SJSA1 (cell line): ENCODE measurements at regions not wholly inside any gene's neighbourhood (a gene's known extent, or its start where the extent isn't known, plus 50 kb on each side); places are given as distances from the start of the nearest gene placed in this dataset.
"Not testable (repeated sequence)": the region's sequence is repeated elsewhere in the genome, so short reads cannot be mapped to it uniquely, and the experiment has no call there.

ENCODE experiments used
- DNase-seq, 2 experiments: peaks; one replicate each; pipeline ENCODE4 v3.0.0-alpha.2; 2015 to 2020; ENCODE audit warnings: low spot score in 2 of 2, low read depth in 1 of 2
- H3K27ac ChIP-seq: fragments of 250-450 bp; sonication (Bioruptor Pico); 2 replicates; pipeline ENCODE4 v1.5.1; 2020; ENCODE audit warnings: mild to moderate bottlenecking, moderate library complexity
- H3K27me3 ChIP-seq: fragments of 250-450 bp; sonication (Bioruptor Pico); replicated peaks from 2 replicates; pipeline ENCODE4 v1.5.1; 2020; ENCODE audit warnings: mild to moderate bottlenecking, moderate library complexity
- H3K36me3 ChIP-seq: fragments of 250-450 bp; sonication (Bioruptor Pico); 2 replicates; pipeline ENCODE4 v1.5.1; 2020; ENCODE audit warnings: mild to moderate bottlenecking
- H3K4me1 ChIP-seq: fragments of 250-450 bp; sonication (Bioruptor Pico); replicated peaks from 2 replicates; pipeline ENCODE4 v1.6.1; 2021; ENCODE audit warnings: mild to moderate bottlenecking
- H3K4me3 ChIP-seq: fragments of 250-450 bp; sonication (Bioruptor Pico); 2 replicates; pipeline ENCODE4 v1.5.1; 2020; ENCODE audit warnings: mild to moderate bottlenecking
- H3K9me3 ChIP-seq: fragments of 250-450 bp; sonication (Bioruptor Pico); replicated peaks from 2 replicates; pipeline ENCODE4 v1.5.1; 2020; ENCODE audit warnings: mild to moderate bottlenecking

DNA sequence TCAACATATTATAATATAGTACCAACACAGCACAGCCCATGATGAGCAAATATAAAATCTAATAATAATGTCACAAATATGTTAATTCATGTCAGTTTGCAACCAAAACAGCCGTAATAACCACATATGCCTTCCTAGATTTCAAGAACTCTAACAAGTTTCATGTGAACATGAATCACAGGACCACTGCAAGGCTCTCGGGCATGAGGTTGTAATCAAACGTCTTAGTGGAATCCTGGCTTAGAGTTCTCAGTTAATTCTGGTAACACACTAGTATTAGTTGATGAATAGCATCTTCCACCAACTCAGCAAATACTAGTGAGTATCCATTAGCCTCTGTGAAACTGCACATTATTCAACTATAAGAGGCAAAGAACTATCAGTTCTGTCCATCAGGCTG, 379.3 kb upstream of the TENM3 start:
- Histone ChIP-seq H3K4me1 (no peaks in the 10 kb centered on the region), H3K4me3 (no peak overlapping the region), H3K36me3 (no peaks in the 10 kb centered on the region), H3K9me3 (no peaks in the 10 kb centered on the region), H3K27me3 (0 out of 2 replicates have a peak, but pooled peaks cover 4% of the 10 kb centered on the region), H3K27ac (no peak overlapping the region)
- no peak for DNase-seq

DNA sequence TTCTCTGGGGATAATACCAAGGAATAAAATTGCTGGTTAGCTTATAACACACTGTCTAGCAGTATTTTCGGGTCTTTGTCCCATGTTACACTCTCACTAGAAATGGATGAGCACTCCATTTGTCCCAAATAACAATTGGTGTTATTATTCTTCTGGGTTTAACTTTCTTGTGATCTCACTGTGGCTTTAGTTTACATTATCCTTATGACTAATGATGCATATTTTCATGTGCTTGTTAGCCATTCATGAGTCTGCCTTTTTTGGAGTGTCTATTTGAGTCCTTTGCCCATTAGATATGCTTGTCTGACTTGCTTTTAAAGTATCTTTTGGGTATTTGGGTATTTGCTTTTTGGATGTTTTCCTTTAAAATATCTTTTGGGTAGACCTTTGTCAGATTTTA, 372.9 kb upstream of the TENM3 start:
- DNase-seq = peak in 1 of 2 experiments; percentile 33
- no peaks in the 10 kb centered on the region for H3K27me3 ChIP-seq

DNA sequence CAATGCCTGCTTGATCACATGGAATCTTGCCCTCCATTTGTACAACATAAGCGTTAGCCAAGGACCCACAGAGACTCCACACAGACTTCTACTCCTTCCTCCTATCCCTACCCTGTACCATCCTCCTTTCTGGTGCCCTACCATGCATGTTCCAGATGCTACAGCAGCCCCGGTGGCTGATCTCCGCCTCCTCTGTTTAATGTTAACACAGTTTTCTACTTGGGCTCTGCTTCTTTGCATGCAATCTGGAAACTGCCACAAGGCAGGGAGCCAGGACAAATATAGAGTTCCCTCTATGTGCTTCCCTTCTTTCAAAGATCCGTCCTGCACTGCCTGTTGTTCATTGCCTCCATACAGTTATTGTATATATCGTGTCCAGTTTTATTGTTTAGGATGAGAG, 368.6 kb upstream of the TENM3 start:
- H3K9me3 ChIP-seq = no peaks in the 10 kb centered on the region

More for the DNA sequence above, 372.9 kb upstream of the TENM3 start:
- H3K9me3 ChIP-seq = no peaks in the 10 kb centered on the region
- no peak overlapping the region for H3K27ac ChIP-seq
- H3K4me1 ChIP-seq = no peaks in the 10 kb centered on the region
- no peak overlapping the region for H3K4me3 ChIP-seq
- no peaks in the 10 kb centered on the region for H3K36me3 ChIP-seq

DNA sequence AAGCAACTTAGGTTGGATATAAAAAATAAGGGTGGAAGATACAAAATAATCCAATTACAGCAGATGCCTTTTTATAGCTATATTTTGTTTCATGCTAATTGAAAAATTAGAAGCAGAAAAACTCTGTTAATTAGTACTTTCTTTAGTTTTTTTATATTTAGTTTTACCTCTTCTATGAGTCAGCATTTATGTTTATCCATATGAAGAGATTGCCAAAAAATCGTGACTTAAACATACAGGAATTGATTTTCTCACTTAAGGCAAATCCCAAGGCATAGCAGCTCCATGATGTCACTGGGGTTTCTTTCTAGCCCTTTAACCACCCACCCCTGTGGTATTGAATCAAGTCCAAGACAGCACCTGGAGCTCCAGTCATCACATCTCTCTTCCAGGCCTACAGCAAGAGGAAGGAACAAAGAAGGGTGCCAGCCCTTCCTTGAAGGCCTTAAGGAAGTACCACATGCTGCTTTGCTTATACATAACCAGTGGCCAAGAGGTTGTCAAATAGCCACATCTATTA, 365.8 kb upstream of the TENM3 start:
- Histone ChIP-seq H3K4me3 (no peak overlapping the region), H3K4me1 (no peaks in the 10 kb centered on the region), H3K27ac (no peak overlapping the region), H3K9me3 (no peaks in the 10 kb centered on the region), H3K36me3 (no peaks in the 10 kb centered on the region), H3K27me3 (peaks cover 3% of the 10 kb centered on the region)
- no peak for DNase-seq

More for the DNA sequence above, 368.6 kb upstream of the TENM3 start:
- Histone ChIP-seq H3K4me1 (no peaks in the 10 kb centered on the region), H3K4me3 (no peak overlapping the region), H3K27ac (no peak overlapping the region), H3K36me3 (no peaks in the 10 kb centered on the region), H3K27me3 (no peaks in the 10 kb centered on the region)
- DNase-seq = no peak

DNA sequence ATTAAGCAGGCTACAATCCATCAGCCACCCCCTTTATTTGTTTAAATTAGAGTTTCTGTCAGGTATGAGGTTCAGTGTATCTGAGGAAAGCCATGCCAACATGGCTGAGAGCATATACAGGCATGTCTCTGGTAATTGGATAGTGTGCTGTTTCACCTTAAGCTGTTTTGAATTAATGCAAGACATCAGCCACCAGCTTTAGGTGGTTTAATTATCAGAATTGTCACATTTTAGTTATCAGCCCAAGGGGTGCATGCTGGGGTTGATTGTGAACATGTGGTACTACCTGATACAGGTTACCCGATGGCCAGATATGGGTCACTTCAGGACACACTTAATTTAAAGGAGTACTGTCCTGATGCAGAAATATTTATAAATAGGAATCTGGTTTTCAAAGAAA, 353.2 kb upstream of the TENM3 start:
- Histone ChIP-seq H3K36me3 (no peaks in the 10 kb centered on the region), H3K4me1 (no peaks in the 10 kb centered on the region), H3K9me3 (no peaks in the 10 kb centered on the region), H3K4me3 (no peak overlapping the region), H3K27me3 (no peaks in the 10 kb centered on the region; the same call in 1 of the 2 replicates), H3K27ac (no peak overlapping the region)
- DNase-seq = no peak

DNA sequence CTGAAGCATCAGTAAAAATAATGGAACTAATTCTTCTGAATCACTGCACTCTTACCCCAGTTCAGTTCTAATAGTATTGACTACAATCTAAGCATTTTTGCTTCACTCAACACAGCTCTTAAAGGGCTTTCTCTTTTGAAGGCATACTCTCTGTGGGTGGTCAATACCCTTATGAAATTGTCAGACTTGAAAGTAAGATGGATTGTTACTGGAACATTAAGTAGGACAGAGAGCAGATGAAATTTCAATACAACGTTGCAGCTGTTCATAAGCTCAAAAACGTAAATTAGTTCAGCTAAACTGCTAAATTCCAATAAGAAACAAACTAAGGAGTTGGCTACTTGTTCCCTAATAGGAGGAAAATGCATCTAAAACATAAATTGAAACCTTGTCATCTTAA, 352.3 kb upstream of the TENM3 start:
- H3K4me1 ChIP-seq = no peaks in the 10 kb centered on the region
- H3K9me3 ChIP-seq = no peaks in the 10 kb centered on the region
- no peak for DNase-seq
- no peak overlapping the region for H3K4me3 ChIP-seq
- no peaks in the 10 kb centered on the region for H3K36me3 ChIP-seq
- H3K27me3 ChIP-seq = no peaks in the 10 kb centered on the region; the same call in 1 of the 2 replicates
- no peak overlapping the region for H3K27ac ChIP-seq

DNA sequence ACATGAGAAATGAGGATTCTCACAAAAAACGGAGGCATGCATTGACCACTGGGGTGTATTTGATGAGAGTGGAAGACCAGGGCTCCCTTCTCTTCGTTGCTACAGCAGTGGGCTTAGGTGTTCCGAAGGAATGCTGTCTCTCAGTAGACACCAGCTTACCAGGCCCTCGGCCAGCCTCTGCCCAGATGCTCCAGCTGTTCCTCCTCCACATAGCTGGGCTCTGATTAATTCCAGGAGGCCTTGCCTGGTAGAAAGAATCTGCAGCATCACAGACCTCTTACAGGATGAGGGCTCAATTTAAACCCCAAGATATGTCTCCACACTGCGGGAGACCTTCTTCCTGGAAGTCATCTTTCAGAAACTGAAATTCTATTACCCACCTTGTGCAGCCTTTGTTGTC, 346.6 kb upstream of the TENM3 start:
- H3K27ac ChIP-seq = no peak overlapping the region

DNA sequence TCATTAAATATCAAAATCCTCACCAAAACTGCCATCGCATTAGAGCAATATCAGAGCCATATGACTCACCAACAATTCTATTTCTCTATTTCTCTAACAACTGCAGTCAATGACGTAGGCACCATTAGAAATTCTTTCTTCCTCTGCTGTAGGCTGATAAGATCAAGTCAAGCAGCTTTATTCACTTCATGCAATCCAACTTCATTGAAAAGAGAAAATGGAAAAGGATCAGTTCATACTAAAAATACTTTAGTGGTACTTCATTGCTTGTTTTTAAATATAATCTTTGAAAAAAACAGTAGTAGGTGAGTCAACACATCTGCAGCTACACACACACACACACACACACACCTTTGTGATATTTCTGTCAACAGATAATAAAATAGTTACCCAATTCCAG, 345.3 kb upstream of the TENM3 start:
- DNase-seq = peak in 1 of 2 experiments; percentile 31
- H3K4me1 ChIP-seq = peaks cover 4% of the 10 kb centered on the region; the same call in 1 of the 2 replicates
- H3K9me3 ChIP-seq = no peaks in the 10 kb centered on the region
- no peak overlapping the region for H3K27ac ChIP-seq
- no peaks in the 10 kb centered on the region for H3K36me3 ChIP-seq
- no peak overlapping the region for H3K4me3 ChIP-seq
- H3K27me3 ChIP-seq = no peaks in the 10 kb centered on the region

More for the DNA sequence above, 346.6 kb upstream of the TENM3 start:
- Histone ChIP-seq H3K9me3 (no peaks in the 10 kb centered on the region), H3K4me1 (peaks cover 4% of the 10 kb centered on the region; the same call in 1 of the 2 replicates), H3K4me3 (no peak overlapping the region), H3K36me3 (no peaks in the 10 kb centered on the region), H3K27me3 (no peaks in the 10 kb centered on the region)
- no peak for DNase-seq

DNA sequence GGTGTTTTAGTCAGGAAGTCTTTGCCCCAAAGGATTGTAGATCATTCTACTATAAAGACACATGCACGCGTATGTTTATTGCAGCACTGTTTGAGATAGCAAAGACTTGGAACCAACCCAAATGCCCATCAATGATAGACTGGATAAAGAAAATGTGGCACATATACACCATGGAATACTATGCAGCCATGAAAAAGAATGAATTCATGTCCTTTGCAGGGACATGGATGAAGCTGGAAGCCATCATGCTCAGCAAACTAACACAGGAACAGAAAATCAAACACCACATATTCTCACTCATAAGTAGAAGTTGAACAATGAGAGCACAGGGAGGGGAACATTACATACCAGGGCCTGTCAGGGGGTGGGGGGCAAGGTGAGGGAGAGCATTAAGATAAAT, 340.8 kb upstream of the TENM3 start:
- not testable (repeated sequence) for DNase-seq, H3K27me3 ChIP-seq, H3K4me3 ChIP-seq, H3K36me3 ChIP-seq, H3K27ac ChIP-seq, H3K9me3 ChIP-seq, H3K4me1 ChIP-seq

DNA sequence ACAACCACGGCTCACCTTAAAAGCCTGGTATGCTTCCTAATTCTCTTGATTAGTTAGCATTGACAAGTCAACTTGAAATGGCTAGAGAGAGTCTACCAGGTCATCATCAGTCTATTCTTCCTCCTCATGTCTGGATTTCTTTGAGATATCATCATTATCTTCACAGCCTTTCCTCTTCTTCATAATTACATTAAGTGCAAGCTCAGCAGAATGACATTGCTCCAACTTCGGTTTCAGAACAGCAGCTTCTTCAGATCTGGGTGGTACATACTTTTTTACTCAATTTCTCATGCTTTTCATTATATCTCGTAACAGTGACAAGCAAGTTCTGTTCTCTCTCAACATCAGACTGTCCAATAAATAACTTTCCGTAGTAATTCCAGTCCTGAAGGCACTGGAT, 337.5 kb upstream of the TENM3 start:
- H3K9me3 ChIP-seq = no peaks in the 10 kb centered on the region
- H3K27me3 ChIP-seq = no peaks in the 10 kb centered on the region
- DNase-seq = no peak
- H3K27ac ChIP-seq = no peak overlapping the region
- H3K36me3 ChIP-seq = no peaks in the 10 kb centered on the region
- no peaks in the 10 kb centered on the region for H3K4me1 ChIP-seq
- no peak overlapping the region for H3K4me3 ChIP-seq

DNA sequence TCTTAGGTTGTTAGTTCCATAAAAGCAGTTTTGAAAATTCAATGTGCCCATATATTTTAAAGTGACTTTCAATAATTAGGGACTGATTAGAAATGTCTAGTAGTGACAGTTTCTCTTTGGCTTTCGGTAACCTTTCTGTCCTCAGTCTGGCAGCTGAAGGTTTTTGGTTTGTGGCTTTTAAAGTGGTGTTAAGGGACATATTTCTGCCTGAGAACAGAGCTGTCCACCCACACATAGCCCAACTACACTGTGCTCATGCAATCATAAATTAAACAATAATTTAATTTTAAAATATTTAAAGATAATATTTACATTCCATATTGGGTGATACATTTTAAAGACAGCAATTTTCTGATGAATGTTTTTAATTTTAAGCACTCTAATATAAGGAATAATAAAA, 335.0 kb upstream of the TENM3 start:
- DNase-seq = no peak
- Histone ChIP-seq H3K27me3 (no peaks in the 10 kb centered on the region), H3K9me3 (peaks cover 4% of the 10 kb centered on the region; the same call in 1 of the 2 replicates), H3K4me3 (no peak overlapping the region), H3K4me1 (no peaks in the 10 kb centered on the region), H3K36me3 (no peaks in the 10 kb centered on the region), H3K27ac (no peak overlapping the region)

DNA sequence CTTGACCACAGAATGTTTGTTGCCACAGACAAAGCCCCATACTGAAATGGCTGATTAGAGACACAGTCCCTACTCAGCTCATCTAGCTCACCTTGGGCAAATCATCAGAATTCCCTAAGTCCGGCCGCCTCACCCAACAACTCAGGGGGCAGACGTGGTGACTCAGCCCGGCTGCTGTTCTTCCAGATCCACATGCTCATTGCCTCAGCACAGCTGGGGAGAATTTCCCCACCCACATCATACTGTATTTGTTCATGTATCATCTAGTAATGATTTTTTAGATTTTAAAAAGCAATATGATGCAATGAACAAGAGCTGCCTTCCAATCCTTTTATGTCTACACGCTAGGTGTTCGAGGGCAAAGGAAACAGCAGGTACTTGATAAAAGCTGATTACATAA, 333.8 kb upstream of the TENM3 start:
- Histone ChIP-seq H3K36me3 (no peaks in the 10 kb centered on the region), H3K4me3 (no peak overlapping the region), H3K4me1 (no peaks in the 10 kb centered on the region), H3K27me3 (no peaks in the 10 kb centered on the region), H3K27ac (no peak overlapping the region), H3K9me3 (peaks cover 6% of the 10 kb centered on the region; the same call in 1 of the 2 replicates)
- DNase-seq = no peak

DNA sequence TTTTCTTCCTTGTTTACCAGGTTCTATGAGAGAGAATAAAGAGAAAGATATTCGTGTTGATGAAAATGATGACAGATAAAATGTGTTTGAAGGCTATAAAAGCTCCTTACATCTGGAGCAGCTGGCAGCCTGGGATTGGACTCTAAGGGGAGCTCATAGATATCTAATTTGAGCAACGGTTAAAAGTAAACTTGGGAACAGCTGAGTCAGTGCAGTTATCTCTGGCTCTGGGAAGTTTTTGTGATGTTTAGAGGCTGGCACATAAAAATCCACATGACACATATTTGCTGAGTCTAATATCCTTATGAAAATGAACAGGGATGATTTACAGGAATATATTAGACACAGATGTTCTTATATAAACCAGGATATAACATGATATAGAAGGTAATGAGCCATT, 331.8 kb upstream of the TENM3 start:
- Histone ChIP-seq H3K27ac (no peak overlapping the region), H3K9me3 (peaks cover 6% of the 10 kb centered on the region; the same call in 1 of the 2 replicates)

DNA sequence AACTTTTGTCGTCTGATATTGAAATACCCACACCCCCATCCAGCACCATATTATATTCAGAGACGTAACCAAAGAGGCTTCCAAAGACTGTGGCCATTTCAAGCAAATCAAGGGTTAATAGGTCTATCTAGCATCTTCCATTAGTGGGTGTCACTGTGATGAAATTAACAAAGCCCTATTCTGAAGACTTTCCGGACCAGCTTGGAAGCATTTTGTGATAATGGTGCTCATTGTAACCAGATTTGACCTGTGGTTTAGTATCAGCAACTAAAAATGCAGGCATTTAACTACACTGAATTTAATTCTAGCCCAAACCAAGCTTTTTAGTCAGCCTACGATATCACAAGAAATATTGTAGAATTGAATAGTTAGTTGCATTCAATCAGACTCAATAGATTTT, 309.7 kb upstream of the TENM3 start:
- H3K4me3 ChIP-seq = no peak overlapping the region
- DNase-seq = no peak
- no peaks in the 10 kb centered on the region for H3K27me3 ChIP-seq
- H3K27ac ChIP-seq = no peak overlapping the region
- no peaks in the 10 kb centered on the region for H3K9me3 ChIP-seq
- 0 out of 2 replicates have a peak, but pooled peaks cover 3% of the 10 kb centered on the region for H3K4me1 ChIP-seq
- H3K36me3 ChIP-seq = no peaks in the 10 kb centered on the region

More for the DNA sequence above, 331.8 kb upstream of the TENM3 start:
- Histone ChIP-seq H3K4me3 (no peak overlapping the region), H3K36me3 (no peaks in the 10 kb centered on the region), H3K27me3 (no peaks in the 10 kb centered on the region), H3K4me1 (no peaks in the 10 kb centered on the region)
- no peak for DNase-seq

DNA sequence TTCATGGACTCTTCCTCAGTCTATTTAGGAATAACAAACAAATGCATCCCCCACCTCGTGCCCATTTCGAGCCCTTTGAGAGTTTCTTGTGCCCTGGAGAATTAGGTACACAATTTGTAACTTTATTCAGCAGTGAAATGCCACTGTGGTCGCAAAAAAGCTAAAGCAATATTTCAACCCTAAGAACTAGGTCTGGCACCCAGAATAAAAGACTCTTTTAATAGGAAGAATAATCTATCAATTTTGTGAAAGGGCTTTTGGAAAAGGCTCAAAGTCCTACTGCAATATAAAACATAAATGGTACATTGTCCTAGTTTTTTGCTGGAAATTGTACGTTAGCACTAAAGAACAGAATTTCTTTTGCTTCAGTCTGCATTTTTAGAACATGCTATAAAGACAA, 304.6 kb upstream of the TENM3 start:
- no peaks in the 10 kb centered on the region for H3K9me3 ChIP-seq
- H3K36me3 ChIP-seq = no peaks in the 10 kb centered on the region
- no peaks in the 10 kb centered on the region for H3K27me3 ChIP-seq
- peaks cover 11% of the 10 kb centered on the region for H3K4me1 ChIP-seq
- no peak for DNase-seq
- H3K4me3 ChIP-seq = no peak overlapping the region
- H3K27ac ChIP-seq = no peak overlapping the region
